Spleen (tissue), 11 donors: ENCODE measurements at regions not wholly inside any gene's neighbourhood (a gene's known extent, or its start where the extent isn't known, plus 50 kb on each side); places are given as distances from the start of the nearest gene placed in this dataset.

ENCODE experiments used
- DNase-seq: peaks from one replicate; pipeline ENCODE4 v3.0.0-alpha.2; 2020
- H3K27ac ChIP-seq, 8 donors: fragments of 200-600 bp; sonication (generic) in 7 of 8; 1 replicate in 4 of 8; 2 replicates in 4 of 8; pipeline versions ENCODE4 v1.5.0 to v1.8.0; 2016 to 2021; ENCODE audit warnings: inconsistent platforms in 4 of 8, mild to moderate bottlenecking in 4 of 8, moderate library complexity in 1 of 8
- H3K27me3 ChIP-seq, 7 donors: fragments of 200-600 bp; sonication (generic) in 6 of 7; replicated peaks in 1 of 7; 1 replicate in 4 of 7; 2 replicates in 3 of 7; pipeline versions ENCODE4 v1.5.0 to v1.8.0; 2016 to 2021; ENCODE audit warnings: inconsistent platforms in 3 of 7, mild to moderate bottlenecking in 1 of 7
- H3K36me3 ChIP-seq, 6 donors: fragments of 200-600 bp; sonication (generic) in 5 of 6; 1 replicate in 4 of 6; 2 replicates in 2 of 6; pipeline versions ENCODE4 v1.5.0 to v1.8.0; 2016 to 2021; ENCODE audit warnings: inconsistent platforms in 2 of 6
- H3K4me1 ChIP-seq, 6 donors: fragments of 200-600 bp; sonication (generic) in 5 of 6; 1 replicate in 3 of 6; 2 replicates in 3 of 6; pipeline versions ENCODE4 v1.5.0 to v1.8.0; 2016 to 2021; ENCODE audit warnings: inconsistent platforms in 3 of 6
- H3K4me3 ChIP-seq, 8 donors: fragments of 200-600 bp; sonication (generic) in 7 of 8; 1 replicate in 4 of 8; 2 replicates in 4 of 8; pipeline versions ENCODE4 v1.5.0 to v1.8.0; 2016 to 2021; ENCODE audit warnings: inconsistent platforms in 4 of 8, mild to moderate bottlenecking in 4 of 8, moderate library complexity in 2 of 8
- H3K9me3 ChIP-seq, 8 donors: fragments of 200-600 bp; sonication (generic) in 7 of 8; 1 replicate in 4 of 8; 2 replicates in 4 of 8; pipeline versions ENCODE4 v1.5.0 to v1.8.0; 2016 to 2021; ENCODE audit warnings: inconsistent platforms in 4 of 8
- CTCF ChIP-seq, 11 experiments: fragments of 200-600 bp in 7 of 11; fragments of 450-650 bp in 4 of 11; sonication (generic) in 4 of 11; IDR thresholded peaks in 8 of 11; conservative IDR thresholded peaks in 3 of 11; 1 replicate in 7 of 11; 2 replicates in 4 of 11; pipeline versions ENCODE4 v1.4.0 to v1.8.0; 2016 to 2021; ENCODE audit warnings: antibody characterized with exemption in 11 of 11, inconsistent platforms in 4 of 11, mild to moderate bottlenecking in 1 of 11
- POLR2A ChIP-seq, 3 donors: fragments of 450-650 bp; IDR thresholded peaks; one replicate each; pipeline ENCODE4 v1.5.1; 2017; ENCODE audit warnings: antibody characterized with exemption in 3 of 3, mild to moderate bottlenecking in 1 of 3
- POLR2AphosphoS5 ChIP-seq, 3 donors: sonication (generic); formaldehyde crosslinking; IDR thresholded peaks; one replicate each; pipeline ENCODE4 v1.5.1; 2017; ENCODE audit warnings: antibody characterized with exemption in 3 of 3
- WGBS, 5 donors: extraction: QIAGEN DNeasy Blood & Tissue Kit in 3 of 5; methylation state at CpG; one replicate each; pipeline versions ENCODE4 v1.1.5 to v1.1.7; 2013 to 2018; 5-methylcytosine and 5-hydroxymethylcytosine counted together
- intact Hi-C: fragments of 100-400 bp; cut with DNase I; formaldehyde crosslinking; loops from one replicate; pipeline ENCODE4 v1.15.0; 2023; ENCODE audit warnings: low total_unique reads
- donor health status: healthy with polysubstance abuse.
- donor health status: DM: no; HTN: no; CAD: no; lungs with moderate emphysema.
- donor health status: DM: no; HTN: no; CAD: no.
- donor health status: Bipolar disorder and iron deficiency.
- donor health status: healthy.
- donor health status: DM: no; HTN: no; CAD: no.
- donor health status: DM: yes; HTN: yes; CAD: no.

GRCh38 chr1:239044829-239045228 lies 341.5 kb upstream of the CHRM3 start:
- H3K27me3 ChIP-seq: no peaks in the 10 kb centered on the region
- intact Hi-C loops: no loop called here
- TF ChIP-seq POLR2A (IDR thresholded peaks at IDR 0.05) (no peak), POLR2AphosphoS5 (IDR thresholded peaks at IDR 0.05) (no peak), CTCF (IDR thresholded peaks at IDR 0.05 in 8 of 11, conservative IDR thresholded peaks at IDR 0.05 in 3 of 11) (no peak)
- no peak for DNase-seq
- no peaks in the 10 kb centered on the region for H3K4me1 ChIP-seq
- no peaks in the 10 kb centered on the region for H3K9me3 ChIP-seq
- H3K4me3 ChIP-seq: no peak overlapping the region
- WGBS, 5 donors: 60 to 79% (median 70%) methylated on average over 3 of the region's 3 CpGs
- no peaks in the 10 kb centered on the region for H3K36me3 ChIP-seq
- H3K27ac ChIP-seq: no peak overlapping the region

GRCh38 chr1:239040523-239040922 lies 345.8 kb upstream of the CHRM3 start:
- Histone ChIP-seq H3K36me3 (no peaks in the 10 kb centered on the region), H3K4me3 (no peak overlapping the region), H3K9me3 (no peaks in the 10 kb centered on the region), H3K27me3 (no peaks in the 10 kb centered on the region), H3K27ac (no peak overlapping the region), H3K4me1 (no peaks in the 10 kb centered on the region)
- no peak for DNase-seq
- 69 to 88% (median 79%) methylated on average over 2 of the region's 2 CpGs for WGBS, 5 donors
- intact Hi-C loops: no loop called here
- TF ChIP-seq CTCF (IDR thresholded peaks at IDR 0.05 in 8 of 11, conservative IDR thresholded peaks at IDR 0.05 in 3 of 11) (no peak), POLR2AphosphoS5 (IDR thresholded peaks at IDR 0.05) (no peak), POLR2A (IDR thresholded peaks at IDR 0.05) (no peak)

- H3K27ac ChIP-seq: no peak overlapping the region
- peaks cover 0 to 3% (median 0%) of the 10 kb centered on the region in 8 donors for H3K9me3 ChIP-seq
- H3K36me3 ChIP-seq: no peaks in the 10 kb centered on the region
- DNase-seq: no peak
- no peaks in the 10 kb centered on the region for H3K4me1 ChIP-seq
- H3K4me3 ChIP-seq: no peak overlapping the region
- H3K27me3 ChIP-seq: no peaks in the 10 kb centered on the region
- 78 to 90% (median 85%) methylated on average over 5 of the region's 5 CpGs for WGBS, 5 donors
- TF ChIP-seq POLR2AphosphoS5 (IDR thresholded peaks at IDR 0.05) (no peak), CTCF (IDR thresholded peaks at IDR 0.05 in 8 of 11, conservative IDR thresholded peaks at IDR 0.05 in 3 of 11) (no peak), POLR2A (IDR thresholded peaks at IDR 0.05) (no peak)
- intact Hi-C loops: no loop called here
Observed at GRCh38 chr1:239031310-239031709, 355.1 kb upstream of the CHRM3 start.

GRCh38 chr1:239025997-239026694 lies 360.2 kb upstream of the CHRM3 start:
- H3K27ac ChIP-seq: no peak overlapping the region
- H3K4me1 ChIP-seq: no peaks in the 10 kb centered on the region
- intact Hi-C loops: no loop called here
- no peaks in the 10 kb centered on the region for H3K27me3 ChIP-seq
- no peak overlapping the region for H3K4me3 ChIP-seq
- WGBS, 5 donors: 88 to 94% (median 90%) methylated on average over 7 of the region's 7 CpGs
- DNase-seq: no peak
- H3K36me3 ChIP-seq: no peaks in the 10 kb centered on the region
- peaks cover 0 to 2% (median 0%) of the 10 kb centered on the region in 8 donors for H3K9me3 ChIP-seq
- TF ChIP-seq POLR2A (IDR thresholded peaks at IDR 0.05): no peak
- no peak for TF ChIP-seq POLR2AphosphoS5 (IDR thresholded peaks at IDR 0.05)
- no peak for TF ChIP-seq CTCF (IDR thresholded peaks at IDR 0.05 in 8 of 11, conservative IDR thresholded peaks at IDR 0.05 in 3 of 11)
